ENCODE measurements at regions not wholly inside any gene's neighbourhood (a gene's known extent, or its start where the extent isn't known, plus 50 kb on each side); places are given as distances from the start of the nearest gene placed in this dataset.

GRCh38 chr11:28956446-28956845 is 848.3 kb downstream of the METTL15 start:
- H3F3A ChIP-seq (replicated peaks; ENCODE audit: insufficient read depth), result no peaks in the 10 kb centered on the region
- H3K79me2 ChIP-seq (ENCODE audit: insufficient read depth), result no peaks in the 10 kb centered on the region
- H4K20me1 ChIP-seq (ENCODE audit: insufficient read depth), result no peaks in the 10 kb centered on the region
- 40% methylated on average over 3 of the region's 3 CpGs for WGBS (ENCODE audit: low lambda C conversion rate)
- no peaks in the 10 kb centered on the region for H3K27me3 ChIP-seq (ENCODE audit: insufficient read depth)
- H3K4me1 ChIP-seq (ENCODE audit: control insufficient read depth in 1 of 2, insufficient read depth in 2 of 2, low read depth in 1 of 2, low read length in 1 of 2), result no peaks in the 10 kb centered on the region
- DNase-seq, result no peak
- CTCF ChIA-PET, result no interaction called here
- POLR2A ChIA-PET, result no interaction called here
- no peak overlapping the region for H2AFZ ChIP-seq (ENCODE audit: low read depth)
- no peak overlapping the region for H3K27ac ChIP-seq (ENCODE audit: low read depth in 2 of 2, low read length in 1 of 2)
- no peaks in the 10 kb centered on the region for H3K9me3 ChIP-seq
- TF ChIP-seq TEAD4 (IDR thresholded peaks at IDR 0.05; ENCODE audit: borderline replicate concordance, insufficient read depth) (no peak), NFIC (IDR thresholded peaks at IDR 0.05; ENCODE audit: borderline replicate concordance) (no peak)
- H3K9me2 ChIP-seq, result no peaks in the 10 kb centered on the region
- no peak overlapping the region for H3K4me2 ChIP-seq
- H3K36me3 ChIP-seq (replicated peaks in 1 of 2; ENCODE audit: control insufficient read depth in 1 of 2, insufficient read depth in 2 of 2, low read length in 1 of 2), result peaks cover 0 to 4% of the 10 kb centered on the region in 2 experiments
- no peak overlapping the region for H3K4me3 ChIP-seq (ENCODE audit: low read depth in 2 of 2, low read length in 1 of 2)
- no peak overlapping the region for H3K9ac ChIP-seq

GRCh38 chr11:28951191-28951590 is 843.0 kb downstream of the METTL15 start:
- Histone ChIP-seq H2AFZ (ENCODE audit: low read depth) (no peak overlapping the region), H3K9ac (no peak overlapping the region), H3K4me1 (ENCODE audit: control insufficient read depth in 1 of 2, insufficient read depth in 2 of 2, low read depth in 1 of 2, low read length in 1 of 2) (no peaks in the 10 kb centered on the region), H3K79me2 (ENCODE audit: insufficient read depth) (no peaks in the 10 kb centered on the region), H3K4me2 (no peak overlapping the region), H3K9me3 (no peaks in the 10 kb centered on the region), H3K4me3 (ENCODE audit: low read depth in 2 of 2, low read length in 1 of 2) (no peak overlapping the region), H3F3A (replicated peaks; ENCODE audit: insufficient read depth) (no peaks in the 10 kb centered on the region), H3K36me3 (replicated peaks in 1 of 2; ENCODE audit: control insufficient read depth in 1 of 2, insufficient read depth in 2 of 2, low read length in 1 of 2) (no peaks in the 10 kb centered on the region), H3K27ac (ENCODE audit: low read depth in 2 of 2, low read length in 1 of 2) (no peak overlapping the region), H3K27me3 (ENCODE audit: insufficient read depth) (no peaks in the 10 kb centered on the region), H4K20me1 (ENCODE audit: insufficient read depth) (no peaks in the 10 kb centered on the region), H3K9me2 (no peaks in the 10 kb centered on the region)
- WGBS (ENCODE audit: low lambda C conversion rate), result 74% methylated on average over 1 of the region's 1 CpG
- no peak for DNase-seq
- TF ChIP-seq YY1 (IDR thresholded peaks at IDR 0.05; ENCODE audit: low read depth) (no peak), FOXM1 (IDR thresholded peaks at IDR 0.05; ENCODE audit: low read depth) (no peak), MEF2A (IDR thresholded peaks at IDR 0.05; ENCODE audit: borderline replicate concordance, low read depth) (no peak), JUND (IDR thresholded peaks at IDR 0.05) (no peak), CHD2 (IDR thresholded peaks at IDR 0.05; ENCODE audit: low read length, partially characterized antibody) (no peak), TCF12 (IDR thresholded peaks at IDR 0.05) (no peak), GATA2 (CRISPR knock-in tag; IDR thresholded peaks at IDR 0.05) (no peak), SMC3 (IDR thresholded peaks at IDR 0.05; ENCODE audit: low read depth, low read length) (no peak), IRF3 (IDR thresholded peaks at IDR 0.05; ENCODE audit: low read depth, low read length) (no peak), RCOR1 (IDR thresholded peaks at IDR 0.05; ENCODE audit: low read length) (no peak), MAX (IDR thresholded peaks at IDR 0.05; ENCODE audit: low read depth) (no peak), REST (IDR thresholded peaks at IDR 0.05; ENCODE audit: low read depth, low read length) (no peak), CTCF (IDR thresholded peaks at IDR 0.05) (no peak), FOSL2 (IDR thresholded peaks at IDR 0.05; ENCODE audit: borderline replicate concordance, low read depth) (no peak), USF1 (IDR thresholded peaks at IDR 0.05; ENCODE audit: borderline replicate concordance, low read depth) (no peak), PBX3 (IDR thresholded peaks at IDR 0.05) (no peak), POLR2AphosphoS5 (IDR thresholded peaks at IDR 0.05; ENCODE audit: low read depth, low read length) (no peak), RAD21 (IDR thresholded peaks at IDR 0.05; ENCODE audit: low read length) (no peak), FOXJ3 (CRISPR knock-in tag; IDR thresholded peaks at IDR 0.05) (no peak), TAF1 (IDR thresholded peaks at IDR 0.05; ENCODE audit: borderline replicate concordance, low read depth, low read length) (no peak)
- ChIA-PET POLR2A (no interaction called here), CTCF (no interaction called here)
